AG08396 (cell line): ENCODE measurements at regions not wholly inside any gene's neighbourhood (a gene's known extent, or its start where the extent isn't known, plus 50 kb on each side); places are given as distances from the start of the nearest gene placed in this dataset.

Experiments used
- DNase-seq: peaks from one replicate; pipeline ENCODE4 v3.0.0; 2012; ENCODE audit warnings: low spot score, mixed read lengths

DNA sequence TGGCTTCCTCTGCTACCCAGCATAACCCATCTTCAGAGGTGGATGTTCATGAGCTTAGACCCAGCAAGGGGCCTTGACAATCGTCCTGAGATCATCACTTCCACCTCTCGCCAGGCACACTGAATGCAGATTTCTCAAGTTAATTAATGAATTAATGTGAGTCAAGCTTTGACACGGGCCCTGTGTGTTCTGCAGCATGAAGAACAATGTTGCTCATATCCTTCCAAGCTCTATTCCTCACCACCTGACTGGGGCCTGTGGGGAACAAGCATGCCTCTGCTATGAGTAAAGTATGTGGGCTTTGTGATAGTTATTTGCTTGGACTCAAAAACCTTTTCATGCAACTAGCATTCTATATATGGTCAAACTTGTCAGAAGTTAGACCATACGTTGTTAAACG lies 122.0 kb downstream of the SEC16B start:
- DNase-seq, result peak; percentile 64

DNA sequence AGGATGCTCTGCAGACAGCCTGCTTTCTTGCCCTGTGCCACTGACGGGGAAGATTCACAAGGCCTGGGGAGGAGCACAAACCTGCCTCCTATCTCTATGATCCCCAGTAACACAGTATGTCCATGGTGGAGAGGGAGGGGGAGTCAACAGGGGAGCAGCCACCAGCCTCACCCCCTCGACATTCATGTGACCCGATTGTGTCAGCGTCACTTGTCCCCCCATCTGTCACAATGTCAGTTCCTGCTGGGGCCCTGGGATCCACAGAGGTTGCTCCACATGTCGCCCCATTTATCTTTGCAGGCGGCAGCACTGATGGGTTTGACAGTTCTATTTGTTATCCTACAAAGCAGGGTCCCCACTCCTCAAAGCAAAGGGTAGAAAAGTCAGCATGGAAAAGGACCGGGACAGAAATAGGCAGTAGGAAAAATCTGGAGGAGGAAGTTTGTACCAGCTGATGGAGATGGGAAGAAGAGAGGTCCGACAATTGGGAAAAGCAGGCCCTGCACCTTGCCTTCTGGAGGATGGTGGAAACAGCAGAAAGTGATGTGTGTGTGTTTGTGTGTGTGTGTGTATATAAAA lies 130.9 kb downstream of the SEC16B start:
- DNase-seq, result no peak

DNA sequence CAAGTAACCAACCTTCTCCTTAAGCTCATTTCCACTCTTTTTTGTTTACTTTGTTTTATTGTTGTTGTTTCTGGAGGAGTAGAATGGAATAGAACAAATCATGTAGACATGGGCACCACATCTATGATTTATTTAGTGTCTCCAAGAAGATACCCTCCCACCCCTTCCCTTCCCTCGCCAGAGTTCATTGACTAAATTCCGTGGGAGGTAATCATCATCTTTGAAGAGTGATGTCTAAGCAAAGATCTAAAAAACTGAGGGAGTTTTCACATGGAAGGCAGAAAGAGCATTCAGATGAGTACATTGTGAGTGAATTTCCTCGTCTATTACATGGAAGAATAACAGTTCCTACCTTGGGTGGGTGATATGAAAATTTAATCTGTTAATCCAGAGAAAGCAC lies 136.2 kb downstream of the SEC16B start:
- no peak for DNase-seq

GRCh38 chr1:177830531-177831135 lies 139.2 kb downstream of the SEC16B start:
- DNase-seq, result no peak

DNA sequence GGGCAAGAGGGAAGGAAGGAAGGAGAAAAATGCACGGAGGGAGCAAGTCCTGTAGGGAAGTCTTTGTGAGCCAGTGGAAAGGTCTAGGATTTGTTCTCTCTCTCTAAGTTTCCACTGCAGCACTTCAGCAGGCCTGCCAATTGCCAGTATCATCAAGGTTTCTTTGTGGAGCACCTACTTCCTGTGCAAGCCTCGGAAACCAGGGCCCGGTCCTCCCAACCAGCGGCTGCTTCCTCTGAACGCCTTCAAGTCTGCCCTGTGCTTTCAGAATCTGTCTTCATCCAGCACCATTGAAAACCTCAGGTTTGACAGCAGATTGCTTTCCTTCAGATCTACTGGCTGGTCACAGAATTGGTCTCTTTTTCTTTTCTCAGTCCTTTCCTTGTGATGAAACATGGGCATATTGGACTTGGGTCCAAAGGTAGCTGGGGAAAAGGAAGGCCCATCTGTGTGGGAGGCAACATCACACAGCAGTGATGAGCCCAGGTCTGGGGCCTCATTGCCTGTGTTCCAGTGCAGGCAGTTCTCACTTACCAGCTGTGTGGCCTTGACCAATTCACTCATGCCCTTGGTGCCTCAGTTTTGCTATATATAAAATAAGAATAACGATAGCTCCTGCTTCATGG lies 144.5 kb downstream of the SEC16B start:
- no peak for DNase-seq

- DNase-seq, result no peak
Measured at GRCh38 chr1:177824508-177824982, 145.3 kb downstream of the SEC16B start.

DNA sequence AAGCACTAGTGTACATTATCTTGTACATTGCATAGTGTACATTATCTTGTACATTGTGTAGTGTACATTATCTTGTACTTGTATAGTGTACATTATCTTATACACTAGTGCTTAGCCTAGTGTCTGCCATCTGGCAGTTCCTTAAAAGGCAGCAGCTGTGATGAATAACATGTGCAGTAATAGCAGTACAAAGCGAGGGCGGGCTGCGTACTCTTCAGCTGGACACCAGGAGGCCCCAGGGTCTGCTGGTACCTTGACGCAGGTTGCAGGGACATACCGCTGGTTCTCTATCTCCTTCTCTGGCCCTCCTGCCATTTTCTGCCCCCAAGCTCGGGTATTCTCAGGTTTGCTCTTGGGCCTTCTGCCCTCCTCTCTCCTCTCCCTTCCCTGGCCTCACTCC lies 149.6 kb downstream of the SEC16B start:
- DNase-seq, result no peak

DNA sequence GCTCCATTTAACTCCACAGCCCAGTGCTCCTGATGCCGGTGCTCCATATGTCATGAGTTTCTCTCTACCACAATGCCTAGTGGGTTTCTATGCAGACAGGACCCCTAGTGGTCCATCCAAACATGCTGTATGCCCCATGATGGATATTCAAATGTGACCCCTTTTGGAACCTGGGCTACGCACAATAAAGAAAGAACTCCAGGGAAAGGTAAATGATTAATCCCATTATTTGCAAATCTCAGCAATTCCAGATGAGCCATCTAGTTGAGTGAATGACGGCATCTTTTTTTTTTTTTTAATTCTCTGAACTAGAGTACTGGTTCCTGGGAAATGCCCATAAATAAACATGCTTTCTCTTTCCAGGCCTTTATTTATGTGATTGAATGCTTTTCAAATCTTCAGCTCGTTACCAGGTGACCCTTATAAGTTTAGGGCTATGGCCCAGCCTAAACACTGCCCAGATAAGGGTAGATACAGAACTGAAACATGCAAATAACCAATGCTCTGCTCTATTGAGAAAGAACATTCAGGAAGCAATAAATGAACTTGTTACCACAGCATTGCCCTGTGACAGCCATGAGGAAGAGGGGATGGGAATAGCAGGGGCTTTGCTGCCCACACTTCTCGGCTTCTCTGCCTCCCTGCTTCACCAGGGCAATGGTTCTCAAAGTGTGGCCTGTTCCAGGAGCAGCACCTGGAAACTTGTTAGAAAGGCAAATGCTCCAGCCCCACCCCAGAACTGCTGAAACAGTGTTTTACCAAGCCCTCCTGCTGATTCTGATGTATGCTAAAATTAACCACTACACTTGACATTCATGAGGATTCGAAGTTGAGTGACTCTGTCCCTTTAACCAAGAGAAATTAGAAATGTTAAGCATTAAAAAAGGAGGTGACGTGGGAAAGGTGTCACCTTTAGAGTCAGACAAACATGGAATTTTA lies 151.7 kb downstream of the SEC16B start:
- DNase-seq, result no peak

GRCh38 chr1:177812650-177813049 lies 157.2 kb downstream of the SEC16B start:
- no peak for DNase-seq

DNA sequence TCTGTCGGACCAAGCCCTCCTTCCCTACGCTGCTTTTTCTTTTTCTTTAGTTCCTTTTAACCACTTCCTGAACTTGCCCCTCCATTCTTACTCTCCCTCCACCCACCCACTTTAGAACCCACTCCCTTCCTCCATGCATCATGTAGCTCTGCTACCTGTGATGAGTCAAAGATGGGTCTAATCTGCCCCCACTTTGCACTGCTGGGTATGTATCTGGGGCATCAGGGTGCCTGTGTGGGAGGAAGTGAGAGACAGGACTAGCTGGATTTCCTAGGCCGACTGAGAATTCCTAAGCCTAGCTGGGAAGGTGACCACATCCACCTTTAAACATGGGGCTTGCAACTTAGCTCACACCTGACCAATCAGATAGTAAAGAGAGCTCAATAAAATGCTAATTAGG lies 157.7 kb downstream of the SEC16B start:
- DNase-seq, result no peak

DNA sequence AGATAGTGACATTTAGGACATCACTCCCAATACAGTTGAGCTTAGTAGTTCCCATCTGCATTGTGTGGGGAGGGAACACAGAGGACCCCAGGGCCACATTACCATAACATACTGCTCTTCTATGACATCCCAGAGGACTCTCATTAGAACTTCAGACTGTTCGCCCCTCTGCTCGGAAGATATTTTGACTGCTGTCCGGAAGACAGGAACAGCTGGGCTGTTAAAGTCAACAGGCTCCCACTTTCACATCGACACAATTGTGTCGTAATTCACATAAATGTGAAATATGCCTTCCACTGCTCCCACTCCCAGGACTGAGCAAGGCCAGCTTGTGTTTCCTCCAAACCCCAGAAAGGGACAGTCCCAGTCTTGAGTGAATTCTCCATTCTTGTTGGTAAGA lies 158.4 kb downstream of the SEC16B start:
- DNase-seq, result no peak

DNA sequence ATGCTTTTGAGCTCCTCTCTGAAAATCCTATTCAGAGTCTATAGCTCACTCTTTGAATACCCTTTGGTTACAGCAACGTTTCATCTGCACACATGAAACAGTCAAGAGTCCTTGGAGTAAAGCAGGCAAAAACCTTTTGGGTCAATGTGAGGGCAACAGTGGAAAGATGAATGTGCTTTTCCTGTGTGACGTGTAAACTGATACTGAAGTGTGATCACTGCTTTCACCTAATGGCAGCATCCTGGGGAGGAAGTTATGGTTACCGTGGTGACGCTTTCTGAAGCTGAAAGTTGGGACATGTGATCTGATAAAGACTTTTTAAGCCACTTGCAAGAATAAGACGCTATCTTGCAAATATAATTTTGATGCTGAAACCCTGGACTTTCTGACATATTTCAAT lies 160.0 kb downstream of the SEC16B start:
- no peak for DNase-seq

GRCh38 chr1:177802304-177802703 lies 167.6 kb downstream of the SEC16B start:
- DNase-seq, result no peak

DNA sequence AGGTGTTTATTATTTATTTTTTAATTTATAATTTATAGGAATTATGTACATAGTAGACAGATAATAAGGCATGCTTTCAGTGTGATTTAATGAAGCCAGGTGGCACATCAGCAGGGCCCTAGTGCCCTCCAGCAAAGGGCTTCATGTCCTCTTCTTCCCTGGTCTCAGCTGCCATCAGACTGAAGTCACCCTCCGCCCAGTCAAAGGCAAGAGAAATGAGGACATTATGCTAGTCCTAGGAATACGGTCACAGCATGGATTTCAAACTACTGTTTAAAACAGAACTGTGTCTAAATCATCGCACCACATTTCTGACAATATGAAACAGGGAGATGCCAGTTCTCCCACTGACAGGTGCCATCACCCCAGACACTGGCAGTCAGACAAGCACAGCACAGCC lies 168.1 kb downstream of the SEC16B start:
- no peak for DNase-seq

GRCh38 chr1:177800400-177801088 lies 169.3 kb downstream of the SEC16B start:
- peak; percentile 28 for DNase-seq

DNA sequence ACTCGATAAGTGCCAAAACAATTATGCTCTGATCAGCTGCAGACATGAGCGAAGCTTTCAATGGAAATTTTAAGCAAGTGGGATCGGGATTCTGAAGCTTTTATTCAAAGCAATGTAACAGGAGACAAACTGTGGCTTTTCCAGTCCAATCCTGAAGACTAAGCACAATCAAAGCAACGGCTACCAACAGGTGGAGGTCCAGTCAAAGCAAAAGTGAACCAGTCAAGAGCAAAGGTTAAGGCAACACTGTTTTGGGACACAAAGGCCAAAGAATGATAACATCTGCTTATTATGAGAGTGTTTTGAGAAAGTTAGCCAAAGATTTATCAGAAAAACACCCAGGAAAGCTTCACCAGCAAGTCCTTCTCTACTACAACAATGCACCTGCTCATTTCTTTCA lies 170.1 kb downstream of the SEC16B start:
- DNase-seq, result no peak

- no peak for DNase-seq
Measured at GRCh38 chr1:177798614-177799013, 171.2 kb downstream of the SEC16B start.

GRCh38 chr1:177796561-177796960 lies 173.3 kb downstream of the SEC16B start:
- no peak for DNase-seq

GRCh38 chr1:177794376-177794991 lies 175.4 kb downstream of the SEC16B start:
- no peak for DNase-seq

GRCh38 chr1:177793900-177794299 lies 176.0 kb downstream of the SEC16B start:
- no peak for DNase-seq

DNA sequence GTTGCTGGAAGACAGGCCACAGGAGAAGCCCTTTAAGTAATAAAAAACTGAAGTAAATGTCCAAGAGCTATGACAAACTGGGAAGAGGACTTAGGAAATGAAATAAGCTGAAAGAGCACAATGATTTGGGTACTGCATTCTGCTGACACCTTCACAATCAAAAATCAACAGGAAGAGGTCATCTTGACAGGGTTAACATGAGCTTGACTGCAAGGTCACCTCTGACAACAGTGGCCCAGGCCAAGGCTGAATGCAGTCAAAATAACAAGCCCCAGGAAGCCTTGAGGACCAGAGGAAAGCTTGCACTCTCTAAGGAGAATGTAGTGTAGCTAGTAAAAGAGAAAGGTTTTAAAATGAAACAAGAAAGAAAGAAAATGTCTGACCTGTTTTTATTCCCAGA lies 179.3 kb downstream of the SEC16B start:
- no peak for DNase-seq

GRCh38 chr1:177789956-177790355 lies 179.9 kb downstream of the SEC16B start:
- no peak for DNase-seq
